ENCODE measurements at regions not wholly inside any gene's neighbourhood (a gene's known extent, or its start where the extent isn't known, plus 50 kb on each side); places are given as distances from the start of the nearest gene placed in this dataset.
"Not testable (repeated sequence)": the region's sequence is repeated elsewhere in the genome, so short reads cannot be mapped to it uniquely, and the experiment has no call there.

DNA sequence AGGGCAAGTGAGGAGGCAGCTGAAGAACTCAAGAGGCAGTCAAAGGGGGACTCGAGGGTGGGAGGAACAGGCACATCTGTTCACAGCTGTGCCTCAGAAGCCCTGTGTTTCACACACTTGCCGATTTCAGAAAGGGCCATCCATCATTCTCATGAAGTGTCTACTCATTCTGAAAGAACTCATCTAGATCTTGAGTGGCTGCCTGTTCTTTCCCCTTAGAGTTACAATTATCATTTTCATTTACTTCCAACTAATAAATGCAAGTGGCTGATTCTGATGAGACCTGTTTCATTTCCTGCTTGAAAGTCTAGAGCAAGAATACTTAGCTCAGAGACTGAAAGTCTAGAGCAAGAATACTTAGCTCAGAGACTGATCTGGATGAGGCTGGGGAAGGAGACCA lies 1145.1 kb downstream of the UQCRFS1 start:
- H3K4me3 ChIP-seq (ENCODE audit: low read length) = no peak overlapping the region
- TF ChIP-seq CTCF (IDR thresholded peaks at IDR 0.05; ENCODE audit: insufficient read depth, low read depth, low read length, missing control alignments) = no peak
- no peak for DNase-seq (ENCODE audit: low read depth)

DNA sequence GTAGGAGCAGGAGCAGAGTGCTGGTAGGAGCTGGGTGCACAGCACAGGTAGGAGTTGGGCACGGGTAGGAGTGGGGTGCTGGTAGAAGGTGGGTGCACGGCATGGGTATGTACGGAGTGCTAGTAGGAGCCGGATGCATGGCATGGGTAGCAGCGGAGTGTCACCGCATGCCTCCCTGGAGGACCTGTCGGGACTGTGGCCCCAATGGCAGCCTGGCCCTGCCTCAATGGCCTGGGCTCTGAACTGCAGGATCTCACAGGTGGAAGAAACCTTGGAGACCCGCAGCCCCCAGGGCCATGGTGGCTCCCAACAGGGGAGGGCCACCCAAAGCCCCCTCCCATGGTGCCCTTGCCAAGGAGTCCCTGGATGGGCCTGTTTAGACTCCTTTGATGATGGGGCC lies 1146.0 kb downstream of the UQCRFS1 start:
- no peak for DNase-seq (ENCODE audit: low read depth)
- no peak overlapping the region for H3K4me3 ChIP-seq (ENCODE audit: low read length)
- no peak for TF ChIP-seq CTCF (IDR thresholded peaks at IDR 0.05; ENCODE audit: insufficient read depth, low read depth, low read length, missing control alignments)

GRCh38 chr19:28066161-28066560 lies 1146.8 kb downstream of the UQCRFS1 start:
- H3K4me3 ChIP-seq (ENCODE audit: low read length) = no peak overlapping the region
- no peak for TF ChIP-seq CTCF (IDR thresholded peaks at IDR 0.05; ENCODE audit: insufficient read depth, low read depth, low read length, missing control alignments)

GRCh38 chr19:28065026-28065425 lies 1147.9 kb downstream of the UQCRFS1 start:
- no peak overlapping the region for H3K4me3 ChIP-seq (ENCODE audit: low read length)
- no peak for TF ChIP-seq CTCF (IDR thresholded peaks at IDR 0.05; ENCODE audit: insufficient read depth, low read depth, low read length, missing control alignments)
- no peak for DNase-seq (ENCODE audit: low read depth)

More at GRCh38 chr19:28066161-28066560, 1146.8 kb downstream of the UQCRFS1 start:
- DNase-seq (ENCODE audit: low read depth) = no peak

- H3K4me3 ChIP-seq (ENCODE audit: low read length) = no peak overlapping the region
- no peak for DNase-seq (ENCODE audit: low read depth)
- TF ChIP-seq CTCF (IDR thresholded peaks at IDR 0.05; ENCODE audit: insufficient read depth, low read depth, low read length, missing control alignments) = no peak
Observed at GRCh38 chr19:28063702-28064101, 1149.2 kb downstream of the UQCRFS1 start.

DNA sequence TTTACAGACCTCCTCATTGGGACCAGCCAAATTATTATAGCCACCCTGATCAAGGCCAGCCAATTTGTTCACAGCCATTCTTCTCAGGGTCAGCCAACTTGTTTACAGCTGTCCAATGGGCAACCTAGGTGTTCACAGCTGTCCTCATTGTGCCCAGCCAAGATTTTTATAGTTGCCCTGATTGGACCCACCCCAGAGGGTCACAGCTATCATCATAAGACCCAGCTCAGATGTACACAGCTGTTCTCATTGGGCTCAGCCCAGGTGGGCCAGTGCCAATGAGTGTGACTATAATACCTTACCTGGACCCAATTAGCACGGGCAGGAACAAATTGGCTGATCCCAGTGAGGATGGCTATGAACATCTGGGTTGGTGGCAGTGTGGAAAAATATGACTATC lies 1151.8 kb downstream of the UQCRFS1 start:
- no peak for DNase-seq (ENCODE audit: low read depth)
- no peak for TF ChIP-seq CTCF (IDR thresholded peaks at IDR 0.05; ENCODE audit: insufficient read depth, low read depth, low read length, missing control alignments)
- no peak overlapping the region for H3K4me3 ChIP-seq (ENCODE audit: low read length)

DNA sequence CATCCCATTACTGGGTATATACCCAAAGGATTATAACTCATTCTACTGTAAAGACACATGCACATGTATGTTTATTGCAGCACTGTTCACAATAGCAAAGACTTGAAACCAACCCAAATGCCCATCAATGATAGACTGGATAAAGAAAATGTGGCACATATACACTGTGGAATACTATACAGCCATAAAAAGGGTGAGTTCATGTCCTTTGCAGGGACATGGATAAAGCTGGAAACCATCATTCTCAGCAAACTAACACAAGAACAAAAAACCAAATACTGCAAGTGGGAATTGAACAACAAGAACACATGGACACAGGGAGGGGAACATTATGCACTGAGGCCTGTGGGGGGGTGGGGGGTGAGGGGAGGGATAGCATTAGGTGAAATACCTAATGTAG lies 1155.9 kb downstream of the UQCRFS1 start:
- DNase-seq (ENCODE audit: low read depth); H3K4me3 ChIP-seq (ENCODE audit: low read length): not testable (repeated sequence)

DNA sequence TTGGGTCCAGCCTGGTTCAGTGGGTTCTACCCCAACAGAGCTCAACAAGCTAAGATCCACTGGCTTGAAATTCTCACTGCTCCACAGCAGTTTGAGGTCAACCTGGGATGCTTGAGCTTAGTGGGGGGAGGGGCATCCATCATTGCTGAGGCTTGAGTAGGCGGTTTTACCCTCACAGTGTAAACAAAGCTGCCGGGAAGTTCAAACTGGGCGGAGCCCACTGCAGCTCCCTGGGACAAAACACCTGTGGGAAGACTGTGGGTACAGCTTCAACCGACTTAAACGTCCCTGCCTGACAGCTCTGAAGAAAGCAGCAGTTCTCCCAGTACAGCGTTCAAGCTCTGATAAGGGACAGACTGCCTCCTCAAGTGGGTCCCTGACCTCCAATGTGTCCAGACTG lies 1161.9 kb downstream of the UQCRFS1 start:
- H3K4me3 ChIP-seq (ENCODE audit: low read length) = no peak overlapping the region
- no peak for DNase-seq (ENCODE audit: low read depth)
- TF ChIP-seq CTCF (IDR thresholded peaks at IDR 0.05; ENCODE audit: insufficient read depth, low read depth, low read length, missing control alignments) = no peak

Data from epithelial cell of esophagus (primary cell).